ENCODE measurements at regions not wholly inside any gene's neighbourhood (a gene's known extent, or its start where the extent isn't known, plus 50 kb on each side); places are given as distances from the start of the nearest gene placed in this dataset.

DNA sequence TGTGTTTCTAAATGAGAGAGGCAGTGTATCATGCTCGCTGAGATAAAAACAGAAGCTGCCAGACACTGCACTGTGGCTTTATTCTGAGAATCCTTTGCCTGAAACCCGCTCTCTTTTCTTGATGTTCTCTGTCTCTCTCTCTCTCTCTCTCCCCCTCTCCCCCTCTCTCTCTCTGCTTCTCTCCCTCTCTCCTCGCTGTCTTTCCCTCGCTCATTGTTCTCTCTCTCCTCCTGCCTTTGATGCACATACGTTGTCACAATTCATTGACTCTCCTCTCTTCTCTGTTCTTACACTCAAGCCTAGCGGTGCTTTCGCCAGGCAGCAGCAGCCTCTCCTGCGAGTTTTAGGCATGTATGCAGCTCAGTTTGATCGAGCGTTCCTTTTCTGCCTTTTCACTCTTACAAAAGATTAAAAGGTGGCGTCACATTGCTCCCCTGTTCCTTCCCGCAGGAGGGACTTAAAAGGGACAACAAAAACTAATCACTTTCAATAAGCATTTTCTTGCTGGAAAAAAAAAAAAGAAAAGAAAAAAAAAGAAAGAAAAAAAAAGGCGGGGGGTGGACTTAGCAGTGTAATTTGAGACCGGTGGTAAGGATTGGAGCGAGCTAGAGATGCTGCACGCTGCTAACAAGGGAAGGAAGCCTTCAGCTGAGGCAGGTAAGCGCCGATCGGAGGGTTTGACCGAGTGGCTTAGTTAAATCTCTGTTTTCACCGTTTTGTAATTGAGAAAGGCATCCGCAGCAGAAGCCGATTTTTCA is 717.9 kb upstream of the WWC1 start:
- TF ChIP-seq, protein P1, sequence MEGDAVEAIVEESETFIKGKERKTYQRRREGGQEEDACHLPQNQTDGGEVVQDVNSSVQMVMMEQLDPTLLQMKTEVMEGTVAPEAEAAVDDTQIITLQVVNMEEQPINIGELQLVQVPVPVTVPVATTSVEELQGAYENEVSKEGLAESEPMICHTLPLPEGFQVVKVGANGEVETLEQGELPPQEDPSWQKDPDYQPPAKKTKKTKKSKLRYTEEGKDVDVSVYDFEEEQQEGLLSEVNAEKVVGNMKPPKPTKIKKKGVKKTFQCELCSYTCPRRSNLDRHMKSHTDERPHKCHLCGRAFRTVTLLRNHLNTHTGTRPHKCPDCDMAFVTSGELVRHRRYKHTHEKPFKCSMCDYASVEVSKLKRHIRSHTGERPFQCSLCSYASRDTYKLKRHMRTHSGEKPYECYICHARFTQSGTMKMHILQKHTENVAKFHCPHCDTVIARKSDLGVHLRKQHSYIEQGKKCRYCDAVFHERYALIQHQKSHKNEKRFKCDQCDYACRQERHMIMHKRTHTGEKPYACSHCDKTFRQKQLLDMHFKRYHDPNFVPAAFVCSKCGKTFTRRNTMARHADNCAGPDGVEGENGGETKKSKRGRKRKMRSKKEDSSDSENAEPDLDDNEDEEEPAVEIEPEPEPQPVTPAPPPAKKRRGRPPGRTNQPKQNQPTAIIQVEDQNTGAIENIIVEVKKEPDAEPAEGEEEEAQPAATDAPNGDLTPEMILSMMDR (optimal IDR thresholded peaks at IDR 0.05 in 1 of 3, IDR thresholded peaks at IDR 0.05 in 1 of 3, conservative IDR thresholded peaks at IDR 0.05 in 1 of 3; ENCODE audit: extremely low read depth in 1 of 3, insufficient read depth in 2 of 3, low read length in 3 of 3): no peak
- peak; percentile 32 for TF ChIP-seq EZH2 (IDR thresholded peaks at IDR 0.05; ENCODE audit: low read length)

Measured in keratinocyte (primary cell).